IPS DF 6.9 (cell line): ENCODE measurements at regions not wholly inside any gene's neighbourhood (a gene's known extent, or its start where the extent isn't known, plus 50 kb on each side); places are given as distances from the start of the nearest gene placed in this dataset.

ENCODE experiments used
- DNase-seq: peaks from one replicate; pipeline ENCODE4 v3.0.0-alpha.2; 2013; ENCODE audit warnings: low read depth, low spot score
- H3K27ac ChIP-seq: one replicate; pipeline ENCODE4 v1.5.1; 2013; ENCODE audit warnings: low read length, control low read depth
- H3K27me3 ChIP-seq: 2 replicates; pipeline ENCODE4 v1.6.1; 2013; ENCODE audit warnings: mild to moderate bottlenecking, low read length; ENCODE audit not compliant: control insufficient read depth, insufficient read depth
- H3K36me3 ChIP-seq: 2 replicates; pipeline ENCODE4 v1.6.1; 2013; ENCODE audit warnings: low read length; ENCODE audit not compliant: control insufficient read depth, insufficient read depth
- H3K4me1 ChIP-seq: 2 replicates; pipeline ENCODE4 v1.6.1; 2013; ENCODE audit warnings: low read length; ENCODE audit not compliant: control insufficient read depth, insufficient read depth
- H3K4me3 ChIP-seq: 2 replicates; pipeline ENCODE4 v1.5.1; 2013; ENCODE audit warnings: mild to moderate bottlenecking, low read length
- H3K9me3 ChIP-seq: 2 replicates; pipeline ENCODE4 v1.6.1; 2013; ENCODE audit warnings: low read length, inconsistent platforms; ENCODE audit not compliant: control insufficient read depth, insufficient read depth
- WGBS: extraction: QIAGEN DNeasy Blood & Tissue Kit; methylation state at CpG from one replicate; pipeline ENCODE4 v1.1.7; 2013; ENCODE audit warnings: mixed read lengths, missing lambda C conversion rate; ENCODE audit not compliant: insufficient read length, insufficient coverage; 5-methylcytosine and 5-hydroxymethylcytosine counted together

- DNase-seq: no peak
- Histone ChIP-seq H3K27ac (no peak overlapping the region), H3K4me1 (no peaks in the 10 kb centered on the region), H3K27me3 (no peaks in the 10 kb centered on the region), H3K9me3 (no peaks in the 10 kb centered on the region), H3K36me3 (no peaks in the 10 kb centered on the region), H3K4me3 (no peak overlapping the region)
- no CpG with 5 or more reads among the region's 1 CpG for whole genome bisulfite sequencing
Measured at GRCh38 chr10:123289432-123289831, 135.2 kb downstream of the BUB3 start.

DNA sequence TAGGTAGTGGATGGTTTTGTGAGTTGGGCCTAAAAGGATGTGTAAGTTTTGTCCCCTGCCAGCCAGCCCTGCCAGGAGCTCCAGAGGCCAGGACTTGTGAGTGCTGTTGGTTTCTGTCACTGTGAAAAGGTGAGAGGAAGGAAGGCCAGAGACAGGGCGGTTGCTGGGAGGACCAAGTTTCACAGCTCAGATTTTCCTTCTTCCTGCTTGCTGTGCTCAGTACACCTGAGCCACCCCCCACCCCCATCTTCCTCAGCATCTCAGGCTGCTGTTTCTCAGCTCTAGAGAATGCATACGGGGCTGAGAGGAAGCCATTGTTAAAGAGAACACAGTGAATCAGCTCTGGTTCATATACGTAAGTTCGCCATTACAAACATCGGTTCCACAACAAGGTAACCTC lies 139.9 kb downstream of the BUB3 start:
- Histone ChIP-seq H3K9me3 (no peaks in the 10 kb centered on the region), H3K27ac (no peak overlapping the region), H3K4me1 (no peaks in the 10 kb centered on the region), H3K36me3 (no peaks in the 10 kb centered on the region), H3K27me3 (no peaks in the 10 kb centered on the region), H3K4me3 (no peak overlapping the region)
- WGBS: no CpG with 5 or more reads among the region's 5 CpGs
- no peak for DNase-seq

GRCh38 chr10:123294886-123295285 lies 140.7 kb downstream of the BUB3 start:
- WGBS: no CpG with 5 or more reads among the region's 4 CpGs
- DNase-seq: no peak
- no peak overlapping the region for H3K4me3 ChIP-seq

GRCh38 chr10:123295644-123296043 lies 141.4 kb downstream of the BUB3 start:
- H3K27me3 ChIP-seq: no peaks in the 10 kb centered on the region
- no peak for DNase-seq
- no peak overlapping the region for H3K27ac ChIP-seq
- no CpG with 5 or more reads among the region's 1 CpG for WGBS
- H3K4me1 ChIP-seq: no peaks in the 10 kb centered on the region
- H3K9me3 ChIP-seq: no peaks in the 10 kb centered on the region
- no peaks in the 10 kb centered on the region for H3K36me3 ChIP-seq
- H3K4me3 ChIP-seq: no peak overlapping the region

More at GRCh38 chr10:123294886-123295285, 140.7 kb downstream of the BUB3 start:
- H3K27ac ChIP-seq: no peak overlapping the region
- H3K9me3 ChIP-seq: no peaks in the 10 kb centered on the region
- H3K4me1 ChIP-seq: no peaks in the 10 kb centered on the region
- H3K36me3 ChIP-seq: no peaks in the 10 kb centered on the region
- no peaks in the 10 kb centered on the region for H3K27me3 ChIP-seq

GRCh38 chr10:123297175-123297574 lies 143.0 kb downstream of the BUB3 start:
- H3K36me3 ChIP-seq: no peaks in the 10 kb centered on the region
- H3K4me3 ChIP-seq: no peak overlapping the region
- H3K27me3 ChIP-seq: no peaks in the 10 kb centered on the region
- WGBS: no CpG with 5 or more reads among the region's 3 CpGs
- no peak overlapping the region for H3K27ac ChIP-seq
- DNase-seq: no peak
- H3K4me1 ChIP-seq: no peaks in the 10 kb centered on the region
- no peaks in the 10 kb centered on the region for H3K9me3 ChIP-seq

DNA sequence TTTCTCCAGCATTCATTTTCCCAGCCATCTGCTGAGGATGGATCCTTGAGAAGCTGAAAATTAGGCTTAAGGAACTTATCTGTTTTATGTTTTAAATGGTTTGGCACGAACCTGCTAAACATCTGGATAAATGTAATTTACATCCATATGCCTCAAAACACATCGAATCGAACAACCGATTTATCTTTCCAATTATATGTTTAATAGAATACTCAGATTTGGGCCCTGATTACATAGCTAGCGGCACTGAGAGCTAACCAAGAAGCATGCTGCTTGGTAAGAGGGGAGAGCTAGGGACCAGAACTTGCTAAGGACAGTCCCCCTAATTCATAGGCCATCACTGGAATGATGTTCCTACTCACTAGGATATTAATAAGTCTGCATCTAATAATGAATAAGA lies 144.4 kb downstream of the BUB3 start:
- Histone ChIP-seq H3K36me3 (no peaks in the 10 kb centered on the region), H3K27me3 (no peaks in the 10 kb centered on the region), H3K4me3 (no peak overlapping the region), H3K27ac (no peak overlapping the region), H3K4me1 (no peaks in the 10 kb centered on the region), H3K9me3 (no peaks in the 10 kb centered on the region)
- DNase-seq: no peak
- 100% methylated on average over 3 of the region's 5 CpGs for WGBS

- no CpG with 5 or more reads among the region's 6 CpGs for WGBS
- Histone ChIP-seq H3K4me1 (no peaks in the 10 kb centered on the region), H3K27me3 (no peaks in the 10 kb centered on the region), H3K4me3 (no peak overlapping the region), H3K27ac (no peak overlapping the region), H3K9me3 (no peaks in the 10 kb centered on the region), H3K36me3 (no peaks in the 10 kb centered on the region)
- no peak for DNase-seq
Measured at GRCh38 chr10:123299598-123299997, 145.4 kb downstream of the BUB3 start.

- Histone ChIP-seq H3K27ac (no peak overlapping the region), H3K9me3 (no peaks in the 10 kb centered on the region), H3K4me1 (no peaks in the 10 kb centered on the region), H3K27me3 (no peaks in the 10 kb centered on the region), H3K4me3 (no peak overlapping the region), H3K36me3 (no peaks in the 10 kb centered on the region)
- DNase-seq: no peak
- WGBS: no CpG with 5 or more reads among the region's 10 CpGs
Measured at GRCh38 chr10:123301077-123301857, 147.1 kb downstream of the BUB3 start.

DNA sequence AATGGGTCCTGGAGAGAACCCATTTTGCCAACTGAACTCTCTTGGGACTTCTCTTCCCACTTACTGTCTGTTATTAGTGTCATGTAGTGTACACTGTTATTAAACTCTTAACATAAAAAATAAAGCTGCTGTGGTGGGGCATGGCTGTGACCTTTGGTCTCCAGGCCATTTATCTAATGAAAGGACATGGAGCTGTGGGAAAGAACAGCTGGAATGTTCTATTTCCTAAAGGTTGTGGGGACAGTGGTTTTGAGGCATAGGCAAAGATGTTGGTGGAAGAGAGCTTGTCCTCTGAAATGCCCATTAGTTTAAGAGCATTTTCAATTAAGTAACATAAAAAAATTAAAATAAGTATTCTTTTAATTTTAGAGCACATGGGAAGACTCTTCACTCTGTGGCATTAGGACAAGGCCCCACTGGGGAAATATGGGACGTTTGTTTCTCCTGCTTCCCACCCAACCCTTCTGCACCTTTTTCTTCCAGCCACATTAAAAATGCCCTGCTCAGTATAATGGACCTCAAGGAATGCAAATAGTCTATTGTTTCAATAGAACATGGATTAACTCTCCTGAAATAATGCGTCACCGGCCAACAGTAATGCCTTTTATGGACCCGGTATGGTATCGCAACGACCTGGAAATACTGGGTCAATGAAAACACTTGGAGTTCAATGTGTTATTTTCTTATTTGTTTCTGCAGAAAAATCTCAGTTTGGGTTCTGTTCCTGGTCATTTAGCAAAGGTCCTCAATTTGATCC lies 149.6 kb downstream of the BUB3 start:
- WGBS: no CpG with 5 or more reads among the region's 6 CpGs
- Histone ChIP-seq H3K4me1 (no peaks in the 10 kb centered on the region), H3K27ac (no peak overlapping the region), H3K36me3 (no peaks in the 10 kb centered on the region), H3K4me3 (no peak overlapping the region), H3K27me3 (no peaks in the 10 kb centered on the region), H3K9me3 (no peaks in the 10 kb centered on the region)
- no peak for DNase-seq

DNA sequence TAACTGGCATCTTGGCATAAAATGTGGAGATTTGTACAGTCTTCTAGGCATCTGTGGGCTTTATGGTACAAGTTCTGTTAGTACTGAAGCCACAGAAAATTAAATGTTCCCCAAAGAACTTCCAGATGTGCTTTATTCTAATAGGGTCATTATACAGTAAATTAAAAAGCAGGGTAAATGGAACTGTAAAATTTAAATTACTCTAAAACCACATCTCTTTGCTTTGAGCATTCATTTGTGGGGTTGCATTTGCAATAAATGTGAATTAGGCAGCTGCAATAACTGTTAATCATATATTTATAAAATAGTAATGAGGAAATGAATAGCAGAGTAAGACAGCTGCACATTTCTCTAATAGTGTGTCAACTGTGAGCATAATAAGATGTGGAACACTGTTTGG lies 151.5 kb downstream of the BUB3 start:
- no peaks in the 10 kb centered on the region for H3K27me3 ChIP-seq

More for the DNA sequence above, 151.5 kb downstream of the BUB3 start:
- Histone ChIP-seq H3K4me1 (no peaks in the 10 kb centered on the region), H3K9me3 (no peaks in the 10 kb centered on the region), H3K4me3 (no peak overlapping the region), H3K36me3 (no peaks in the 10 kb centered on the region), H3K27ac (no peak overlapping the region)
- no peak for DNase-seq
